ENCODE measurements at regions not wholly inside any gene's neighbourhood (a gene's known extent, or its start where the extent isn't known, plus 50 kb on each side); places are given as distances from the start of the nearest gene placed in this dataset.

DNA sequence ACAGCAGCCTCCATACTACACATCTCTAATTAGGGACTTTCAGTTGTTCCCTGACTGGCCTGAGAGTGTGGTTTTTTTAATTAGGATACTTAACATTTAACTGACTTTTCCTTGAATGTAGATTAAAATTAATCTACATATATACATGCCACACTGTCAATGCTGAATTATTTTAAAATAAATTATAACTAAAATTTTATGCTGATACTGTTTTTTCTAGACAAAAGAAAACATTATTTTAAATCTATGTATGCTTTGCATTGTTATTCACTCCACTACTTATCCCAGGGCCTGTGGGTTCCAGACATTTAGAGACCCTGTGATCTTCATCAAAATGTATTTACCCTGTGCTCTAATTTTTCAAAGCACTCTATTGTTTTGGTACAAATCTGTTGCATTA lies 496.0 kb upstream of the MAP2 start:
- no peak for DNase-seq (ENCODE audit: extremely low spot score, unreplicated experiment)

DNA sequence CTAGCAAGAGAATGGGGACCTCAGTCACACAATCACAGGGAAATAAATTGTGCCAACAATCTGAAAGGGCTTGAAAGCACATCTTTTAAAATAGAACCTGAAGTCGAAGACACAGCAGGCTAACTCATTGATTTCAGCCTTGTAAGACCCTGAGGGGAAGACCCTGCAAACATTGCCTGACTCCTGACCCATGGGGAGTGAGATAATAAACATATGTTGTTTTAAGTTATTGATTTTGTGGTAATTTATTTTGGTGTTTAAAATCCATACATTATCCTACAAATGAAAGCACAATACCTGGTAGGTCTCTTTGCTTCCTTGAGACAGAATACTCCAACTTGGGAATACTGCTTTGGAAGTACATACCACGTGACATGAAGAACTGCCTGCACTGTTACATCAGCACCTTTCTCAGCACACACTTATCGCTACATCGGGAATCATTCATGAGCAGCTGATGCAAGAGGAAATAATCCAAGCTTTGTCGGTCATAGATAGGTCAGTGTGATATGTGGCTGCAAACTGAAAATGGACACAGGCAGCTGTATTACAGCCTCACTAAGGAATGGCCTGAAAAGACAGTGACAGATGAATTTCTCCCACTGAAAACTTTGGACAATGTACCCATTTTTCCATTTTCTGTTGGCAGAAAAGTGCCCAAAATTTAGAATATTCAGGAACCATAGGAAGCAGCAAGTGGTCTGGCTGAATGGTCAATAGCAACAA lies 494.5 kb upstream of the MAP2 start:
- H3K9me3 Mint-ChIP-seq: no peaks in the 10 kb centered on the region
- H3K36me3 Mint-ChIP-seq: no peaks in the 10 kb centered on the region
- TF ChIP-seq, protein P1, sequence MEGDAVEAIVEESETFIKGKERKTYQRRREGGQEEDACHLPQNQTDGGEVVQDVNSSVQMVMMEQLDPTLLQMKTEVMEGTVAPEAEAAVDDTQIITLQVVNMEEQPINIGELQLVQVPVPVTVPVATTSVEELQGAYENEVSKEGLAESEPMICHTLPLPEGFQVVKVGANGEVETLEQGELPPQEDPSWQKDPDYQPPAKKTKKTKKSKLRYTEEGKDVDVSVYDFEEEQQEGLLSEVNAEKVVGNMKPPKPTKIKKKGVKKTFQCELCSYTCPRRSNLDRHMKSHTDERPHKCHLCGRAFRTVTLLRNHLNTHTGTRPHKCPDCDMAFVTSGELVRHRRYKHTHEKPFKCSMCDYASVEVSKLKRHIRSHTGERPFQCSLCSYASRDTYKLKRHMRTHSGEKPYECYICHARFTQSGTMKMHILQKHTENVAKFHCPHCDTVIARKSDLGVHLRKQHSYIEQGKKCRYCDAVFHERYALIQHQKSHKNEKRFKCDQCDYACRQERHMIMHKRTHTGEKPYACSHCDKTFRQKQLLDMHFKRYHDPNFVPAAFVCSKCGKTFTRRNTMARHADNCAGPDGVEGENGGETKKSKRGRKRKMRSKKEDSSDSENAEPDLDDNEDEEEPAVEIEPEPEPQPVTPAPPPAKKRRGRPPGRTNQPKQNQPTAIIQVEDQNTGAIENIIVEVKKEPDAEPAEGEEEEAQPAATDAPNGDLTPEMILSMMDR (conservative IDR thresholded peaks at IDR 0.05): no peak
- DNase-seq (ENCODE audit: extremely low spot score, unreplicated experiment): no peak
- H3K27ac Mint-ChIP-seq: no peak overlapping the region
- no peaks in the 10 kb centered on the region for H3K27me3 Mint-ChIP-seq
- no peak overlapping the region for H3K4me3 Mint-ChIP-seq
- H3K4me1 Mint-ChIP-seq (ENCODE audit: unreplicated experiment): peaks cover 4% of the 10 kb centered on the region

More for the DNA sequence above, 496.0 kb upstream of the MAP2 start:
- H3K4me1 Mint-ChIP-seq (ENCODE audit: unreplicated experiment): peaks cover 4% of the 10 kb centered on the region
- no peaks in the 10 kb centered on the region for H3K9me3 Mint-ChIP-seq
- TF ChIP-seq, protein P1 (conservative IDR thresholded peaks at IDR 0.05): no peak
- no peaks in the 10 kb centered on the region for H3K27me3 Mint-ChIP-seq
- H3K27ac Mint-ChIP-seq: no peak overlapping the region
- no peak overlapping the region for H3K4me3 Mint-ChIP-seq
- H3K36me3 Mint-ChIP-seq: no peaks in the 10 kb centered on the region

DNA sequence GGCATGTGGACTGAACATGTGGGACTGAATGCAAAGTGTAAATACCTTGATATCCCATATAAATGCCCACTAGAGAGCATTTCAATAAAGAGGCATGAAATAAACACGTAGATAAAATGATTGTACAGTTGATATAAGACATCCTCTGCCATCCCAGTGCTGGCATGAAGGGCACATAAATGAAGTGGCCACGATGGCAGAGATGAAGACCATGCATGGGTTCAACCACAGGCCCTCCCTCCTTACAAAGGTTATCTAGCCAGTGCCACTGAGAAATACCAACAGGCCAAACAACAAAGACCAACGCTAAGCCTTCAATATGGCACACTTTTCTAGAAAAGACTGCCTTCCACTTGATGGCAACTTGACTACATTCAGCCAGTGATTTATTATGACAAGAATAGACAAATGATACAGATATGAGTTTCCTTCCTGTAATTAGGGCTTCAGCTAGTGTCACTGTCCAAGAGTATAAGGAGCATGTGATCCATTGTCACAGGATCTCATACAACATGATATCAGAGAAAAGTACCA lies 493.9 kb upstream of the MAP2 start:
- DNase-seq (ENCODE audit: extremely low spot score, unreplicated experiment): no peak
- H3K36me3 Mint-ChIP-seq: no peaks in the 10 kb centered on the region
- no peak overlapping the region for H3K27ac Mint-ChIP-seq
- no peaks in the 10 kb centered on the region for H3K27me3 Mint-ChIP-seq
- no peaks in the 10 kb centered on the region for H3K9me3 Mint-ChIP-seq
- H3K4me1 Mint-ChIP-seq (ENCODE audit: unreplicated experiment): peaks cover 4% of the 10 kb centered on the region
- TF ChIP-seq, protein P1 (conservative IDR thresholded peaks at IDR 0.05): no peak
- H3K4me3 Mint-ChIP-seq: no peak overlapping the region

DNA sequence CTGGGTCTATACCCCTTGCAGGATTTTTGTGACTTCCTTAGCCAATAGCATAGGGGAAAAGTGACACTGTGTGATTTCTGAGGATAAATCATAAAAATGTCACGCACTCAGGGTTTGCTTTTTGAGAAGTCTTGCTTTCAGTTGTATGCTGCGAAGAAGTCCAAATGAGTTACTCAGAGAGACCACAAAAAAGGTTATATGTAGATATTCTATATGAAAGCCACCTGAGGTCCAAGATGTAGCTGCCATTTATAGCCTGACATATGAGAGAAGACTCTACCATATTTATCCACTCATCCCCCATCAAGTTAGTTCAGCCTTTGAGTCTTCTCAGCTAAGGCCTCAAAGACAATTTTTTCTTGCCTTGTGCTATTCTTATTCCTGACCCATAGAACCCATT lies 488.3 kb upstream of the MAP2 start:
- Mint-ChIP-seq H3K36me3 (no peaks in the 10 kb centered on the region), H3K27me3 (no peaks in the 10 kb centered on the region), H3K4me1 (ENCODE audit: unreplicated experiment) (no peaks in the 10 kb centered on the region), H3K9me3 (no peaks in the 10 kb centered on the region), H3K4me3 (no peak overlapping the region), H3K27ac (no peak overlapping the region)
- DNase-seq (ENCODE audit: extremely low spot score, unreplicated experiment): no peak
- TF ChIP-seq, protein P1 (conservative IDR thresholded peaks at IDR 0.05): no peak

DNA sequence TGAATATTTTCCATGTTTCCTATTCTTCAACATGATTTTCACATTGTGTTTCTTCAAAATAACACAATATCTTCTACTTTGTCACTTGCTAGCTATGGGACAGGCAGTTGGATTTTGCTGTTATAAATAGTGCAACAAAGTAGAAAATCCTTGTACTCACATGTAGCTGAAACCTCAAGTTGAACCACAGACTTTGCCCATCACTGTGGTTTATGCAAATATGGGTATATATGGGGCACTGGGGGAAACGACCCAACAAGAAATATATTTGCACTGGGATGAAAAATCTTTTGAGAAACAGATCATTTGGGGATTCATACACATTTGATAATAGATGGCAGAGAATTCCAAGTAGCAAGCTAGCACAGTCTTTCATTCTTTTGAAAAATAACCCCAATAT lies 486.3 kb upstream of the MAP2 start:
- no peaks in the 10 kb centered on the region for H3K4me1 Mint-ChIP-seq (ENCODE audit: unreplicated experiment)
- DNase-seq (ENCODE audit: extremely low spot score, unreplicated experiment): no peak
- no peaks in the 10 kb centered on the region for H3K9me3 Mint-ChIP-seq
- no peaks in the 10 kb centered on the region for H3K27me3 Mint-ChIP-seq
- no peak overlapping the region for H3K4me3 Mint-ChIP-seq
- TF ChIP-seq, protein P1 (conservative IDR thresholded peaks at IDR 0.05): no peak
- H3K27ac Mint-ChIP-seq: no peak overlapping the region
- H3K36me3 Mint-ChIP-seq: no peaks in the 10 kb centered on the region
